OCI-LY3 (cell line): ENCODE measurements at regions not wholly inside any gene's neighbourhood (a gene's known extent, or its start where the extent isn't known, plus 50 kb on each side); places are given as distances from the start of the nearest gene placed in this dataset.

Source experiments
- EZH2phosphoT487 ChIP-seq: fragments of 200-600 bp; shearing (Covaris generic); IDR thresholded peaks from 2 replicates; pipeline ENCODE4 v1.6.1; 2018; ENCODE audit warnings: antibody characterized with exemption, mixed run types, low read depth
- TF ChIP-seq, protein P1 (sequence below): fragments of 200-600, 300-600 bp; sonication (generic); IDR thresholded peaks from 2 replicates; pipeline ENCODE4 v1.5.1; 2014; ENCODE audit warnings: antibody characterized with exemption, low read length, low read depth

DNA sequence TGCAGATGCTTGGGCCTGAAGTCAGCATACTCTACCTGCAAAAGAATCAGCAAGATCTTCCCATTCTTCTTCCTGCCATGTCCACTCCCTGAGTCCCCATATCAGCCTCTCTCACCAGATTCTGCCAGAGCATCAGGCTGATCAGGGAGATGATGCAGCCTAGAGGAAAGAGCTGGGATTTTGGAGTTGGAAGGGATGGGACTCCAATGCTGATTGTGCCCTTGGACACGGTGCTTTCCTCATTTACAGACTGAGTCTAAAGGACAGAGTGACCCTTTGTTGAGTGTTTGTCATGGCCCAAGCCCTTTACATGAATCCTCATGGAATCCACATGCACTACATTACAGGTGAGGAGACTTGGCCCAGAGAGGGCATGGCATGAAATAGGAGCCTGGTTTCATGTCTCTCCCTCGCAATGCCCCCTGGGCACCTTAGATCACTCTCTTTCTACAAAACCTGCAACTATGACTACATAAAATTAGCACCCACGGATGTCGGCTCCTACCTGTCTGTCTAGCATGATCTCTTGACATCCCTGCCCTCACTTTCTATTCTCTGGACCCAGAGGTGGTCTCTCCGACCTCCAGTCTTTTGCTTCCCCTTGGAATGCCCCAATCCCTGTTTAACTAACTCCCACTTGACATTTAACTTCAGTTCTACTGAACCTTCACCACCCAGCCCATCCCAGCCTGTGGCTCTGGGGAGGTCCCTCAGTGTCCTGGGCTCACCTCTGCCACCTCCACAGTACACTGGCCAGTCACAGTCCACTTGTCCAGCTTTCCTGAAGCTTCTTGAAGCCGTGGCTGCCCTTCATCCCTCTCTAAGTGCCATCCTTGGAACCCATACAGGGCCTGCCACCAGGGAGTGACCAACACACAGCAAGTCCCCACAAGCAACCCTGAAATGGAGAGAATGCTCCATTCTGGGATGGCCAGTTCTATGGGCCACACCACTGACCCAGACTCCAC lies 173.5 kb downstream of the ABHD5 start:
- TF ChIP-seq, protein P1, sequence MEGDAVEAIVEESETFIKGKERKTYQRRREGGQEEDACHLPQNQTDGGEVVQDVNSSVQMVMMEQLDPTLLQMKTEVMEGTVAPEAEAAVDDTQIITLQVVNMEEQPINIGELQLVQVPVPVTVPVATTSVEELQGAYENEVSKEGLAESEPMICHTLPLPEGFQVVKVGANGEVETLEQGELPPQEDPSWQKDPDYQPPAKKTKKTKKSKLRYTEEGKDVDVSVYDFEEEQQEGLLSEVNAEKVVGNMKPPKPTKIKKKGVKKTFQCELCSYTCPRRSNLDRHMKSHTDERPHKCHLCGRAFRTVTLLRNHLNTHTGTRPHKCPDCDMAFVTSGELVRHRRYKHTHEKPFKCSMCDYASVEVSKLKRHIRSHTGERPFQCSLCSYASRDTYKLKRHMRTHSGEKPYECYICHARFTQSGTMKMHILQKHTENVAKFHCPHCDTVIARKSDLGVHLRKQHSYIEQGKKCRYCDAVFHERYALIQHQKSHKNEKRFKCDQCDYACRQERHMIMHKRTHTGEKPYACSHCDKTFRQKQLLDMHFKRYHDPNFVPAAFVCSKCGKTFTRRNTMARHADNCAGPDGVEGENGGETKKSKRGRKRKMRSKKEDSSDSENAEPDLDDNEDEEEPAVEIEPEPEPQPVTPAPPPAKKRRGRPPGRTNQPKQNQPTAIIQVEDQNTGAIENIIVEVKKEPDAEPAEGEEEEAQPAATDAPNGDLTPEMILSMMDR: no peak
- TF ChIP-seq EZH2phosphoT487: no peak
